Renal cortical epithelial cell (primary cell): ENCODE measurements at regions not wholly inside any gene's neighbourhood (a gene's known extent, or its start where the extent isn't known, plus 50 kb on each side); places are given as distances from the start of the nearest gene placed in this dataset.

Experiments used
- DNase-seq: peaks from one replicate; pipeline ENCODE4 v3.0.0-alpha.2; 2011; ENCODE audit warnings: low read depth

DNA sequence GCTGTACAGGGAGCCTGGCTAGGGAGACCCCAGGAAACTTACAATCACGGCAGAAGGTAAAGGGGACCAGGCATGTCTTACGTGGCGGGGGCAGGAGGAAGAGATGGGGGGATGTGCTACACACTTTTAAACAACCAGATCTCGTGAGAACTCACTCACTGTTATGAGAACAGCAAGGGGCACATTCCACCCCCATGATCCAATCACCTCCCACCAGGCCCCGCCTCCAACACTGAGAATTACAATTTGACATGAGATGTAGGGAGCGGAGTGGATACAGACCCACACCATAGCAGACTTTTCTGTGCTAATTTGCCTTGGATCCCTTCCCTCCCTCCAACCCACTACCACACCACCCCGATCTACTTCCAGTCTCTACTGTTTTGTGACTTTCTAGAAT, 106.7 kb upstream of the PEG3 start:
- DNase-seq = no peak

DNA sequence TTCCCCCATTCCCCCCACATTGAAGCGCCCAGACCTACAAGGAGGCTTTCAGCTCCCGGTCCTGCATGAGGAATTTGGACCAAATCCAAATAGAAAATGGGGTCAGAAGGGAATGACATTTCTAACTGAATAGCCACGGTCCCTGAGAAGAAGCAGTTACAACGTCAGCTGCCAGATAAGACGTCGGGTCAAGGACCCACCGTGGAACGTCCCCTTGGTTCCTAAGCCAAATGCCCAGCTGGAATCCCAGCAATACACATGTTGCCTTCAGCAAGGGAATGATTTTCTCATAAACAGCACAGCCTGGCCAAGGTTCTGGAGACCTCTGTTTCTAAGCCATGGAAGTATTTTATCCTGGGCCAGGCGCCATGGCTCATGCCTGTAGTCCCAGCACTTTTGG, 109.1 kb upstream of the PEG3 start:
- no peak for DNase-seq

DNA sequence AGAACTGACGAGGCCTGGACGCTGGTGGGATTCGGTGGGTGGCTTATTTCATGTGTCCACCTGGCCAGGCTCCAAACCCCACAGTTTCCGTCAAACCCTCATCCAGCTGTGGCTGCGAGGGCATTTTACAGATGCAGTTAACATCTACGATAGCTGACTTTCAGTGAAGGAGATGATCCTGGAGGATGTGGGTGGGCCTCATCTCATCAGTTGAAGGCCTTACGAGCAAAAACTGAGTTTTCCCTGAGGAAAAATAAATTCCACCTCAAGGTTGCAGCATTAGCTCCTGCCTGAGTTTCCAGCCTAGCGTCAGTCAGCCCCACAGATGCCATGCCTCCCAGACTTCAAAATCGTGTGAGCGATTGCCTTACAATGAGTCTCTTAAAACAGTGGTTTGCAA, 111.1 kb upstream of the PEG3 start:
- DNase-seq = no peak

DNA sequence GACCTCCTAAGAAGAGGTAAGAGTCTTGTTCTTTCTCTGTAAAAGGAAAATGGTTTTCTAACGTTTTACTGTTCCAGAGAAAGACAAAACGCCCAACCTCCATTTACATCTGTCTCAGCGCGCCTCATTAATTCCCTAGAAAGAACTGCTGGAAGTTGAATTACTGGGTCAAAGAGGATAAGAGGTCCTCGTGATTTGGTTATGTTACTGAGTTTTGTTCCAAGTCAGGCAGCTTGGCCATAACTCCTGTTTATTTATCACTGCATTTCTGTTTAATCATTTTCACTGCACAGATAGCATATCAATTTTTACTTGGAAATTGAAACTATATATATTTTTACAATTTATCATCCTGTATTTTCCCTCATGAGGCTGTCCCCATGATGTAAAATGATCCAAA, 112.9 kb upstream of the PEG3 start:
- no peak for DNase-seq

DNA sequence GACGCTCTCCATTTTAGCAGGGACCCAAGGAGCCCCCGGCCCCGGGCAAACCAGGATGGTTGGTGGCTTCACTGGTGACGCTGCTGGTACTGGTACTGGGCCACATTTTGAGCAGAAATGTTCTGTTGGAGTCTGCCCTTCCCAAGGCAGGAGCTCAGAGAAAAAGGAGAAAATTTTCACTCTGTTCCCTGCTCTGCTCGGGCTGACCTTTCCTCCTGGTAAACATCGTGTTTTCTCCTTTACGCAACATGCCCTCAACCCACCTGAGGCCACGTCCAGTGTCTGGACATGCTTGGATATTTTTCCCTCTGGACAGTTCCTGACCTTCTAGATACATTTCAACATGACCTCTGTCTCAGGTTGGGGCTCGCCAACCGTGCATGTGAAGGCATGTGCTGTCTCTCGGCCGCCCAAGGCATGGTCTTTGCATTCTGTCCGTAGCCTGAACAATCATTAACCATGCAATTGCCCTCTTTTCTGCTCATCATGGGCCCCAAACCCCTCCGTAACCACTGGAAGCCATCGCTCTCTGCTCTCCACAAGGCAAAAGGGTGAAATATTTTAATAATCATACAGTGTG, 115.2 kb upstream of the PEG3 start:
- DNase-seq = no peak

DNA sequence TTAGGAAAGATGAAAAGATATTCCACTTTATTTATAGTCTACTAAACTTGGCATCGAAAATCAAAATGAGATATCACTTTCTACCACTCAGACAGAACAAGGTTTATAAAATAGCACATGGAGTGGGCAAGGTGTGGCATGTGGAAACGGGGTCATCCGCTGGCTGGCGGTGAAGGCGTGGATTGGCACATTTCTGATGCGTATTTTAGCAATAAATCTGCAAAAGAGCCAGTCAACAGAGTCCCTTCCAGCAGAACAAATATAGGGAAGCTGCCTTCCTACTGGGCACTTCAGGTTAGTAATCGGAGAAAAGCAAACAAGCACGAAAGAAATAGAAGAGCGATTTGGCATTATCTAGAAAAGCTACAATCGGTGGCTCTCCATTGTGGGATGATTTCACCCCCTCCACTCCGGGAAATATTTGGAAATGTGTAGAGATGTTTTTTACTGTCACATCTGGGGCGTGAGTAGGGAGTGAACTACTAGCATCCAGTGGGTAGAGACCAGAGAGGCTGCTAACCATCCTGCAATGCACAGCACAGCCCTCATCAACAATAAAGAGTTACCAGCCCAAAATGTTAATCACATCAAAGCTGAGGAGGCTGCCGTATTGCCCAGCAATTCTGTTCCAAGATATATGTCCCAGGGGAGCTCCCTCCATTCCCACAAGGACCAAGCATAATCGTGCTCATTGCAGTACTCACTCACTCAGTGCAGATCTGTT, 116.1 kb upstream of the PEG3 start:
- no peak for DNase-seq

DNA sequence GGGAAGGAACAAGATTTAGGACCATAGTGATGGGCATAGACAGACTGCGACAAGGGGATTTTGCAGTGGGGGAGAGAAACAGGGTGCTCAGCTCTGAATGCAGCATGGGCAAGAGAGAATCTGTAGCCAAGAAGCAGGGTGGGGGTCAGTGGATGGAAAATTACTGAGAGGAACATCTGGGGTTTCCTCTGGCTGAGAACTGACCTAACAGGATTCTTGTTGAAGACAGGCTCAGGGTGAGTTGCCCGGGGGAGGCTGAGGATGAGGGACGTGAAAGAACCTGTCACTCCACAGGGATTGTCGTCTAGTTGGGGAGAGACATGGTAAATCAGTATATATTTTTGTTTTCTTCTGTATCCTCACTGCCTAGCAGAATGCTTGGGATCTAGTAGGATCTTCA, 118.7 kb upstream of the PEG3 start:
- no peak for DNase-seq

DNA sequence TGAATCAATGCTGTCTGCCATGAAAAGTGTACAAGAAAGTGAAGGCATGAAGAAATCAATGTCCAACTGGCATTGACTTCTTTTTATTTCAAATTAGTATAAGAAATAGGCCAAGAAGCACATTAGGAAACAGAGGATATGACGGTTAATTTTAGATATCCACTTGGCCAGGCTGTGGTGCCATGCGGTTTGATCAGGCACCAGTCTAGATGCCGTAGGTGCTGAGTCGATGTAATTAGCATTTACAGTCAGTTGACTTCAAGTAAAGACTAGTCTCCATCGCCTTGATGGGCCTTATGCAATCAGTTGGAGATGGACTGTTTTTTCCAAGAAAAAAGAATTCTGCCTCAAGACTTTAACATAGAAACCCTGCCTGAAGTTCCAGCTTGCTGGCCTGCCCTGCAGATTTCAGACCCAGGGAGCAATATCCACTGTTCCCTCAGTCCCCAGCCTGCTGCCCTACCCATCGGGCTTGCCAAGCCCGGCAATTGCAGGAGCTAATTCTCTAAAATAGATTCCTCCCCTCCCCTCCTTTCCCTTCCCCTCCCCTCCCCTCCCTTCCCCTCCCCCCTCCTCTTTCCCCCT, 120.5 kb upstream of the PEG3 start:
- DNase-seq = no peak

DNA sequence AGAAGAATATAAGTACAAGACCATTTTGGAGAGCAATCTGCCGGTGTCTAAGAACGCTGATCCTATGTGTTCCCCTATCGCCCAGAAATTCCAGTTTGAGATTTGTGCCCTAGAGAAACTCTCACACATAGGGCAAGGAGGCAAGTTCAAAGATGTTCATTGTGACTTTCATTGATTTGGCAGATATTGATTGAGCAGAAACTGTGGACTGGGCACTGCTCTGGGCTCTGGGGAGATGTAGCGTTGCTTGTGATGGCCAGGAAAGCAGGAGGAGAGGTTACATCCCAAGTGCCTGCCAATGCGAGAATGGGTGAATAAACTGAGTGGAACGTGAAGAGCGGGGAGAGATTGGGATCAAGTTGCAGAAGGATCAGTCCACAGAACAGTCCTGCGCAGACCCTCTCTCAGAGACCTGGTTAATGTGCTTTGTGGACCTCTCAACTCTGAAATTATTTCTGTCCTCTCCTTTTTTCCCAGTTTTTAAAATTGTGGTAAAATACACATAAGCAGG, 123.9 kb upstream of the PEG3 start:
- DNase-seq = no peak

DNA sequence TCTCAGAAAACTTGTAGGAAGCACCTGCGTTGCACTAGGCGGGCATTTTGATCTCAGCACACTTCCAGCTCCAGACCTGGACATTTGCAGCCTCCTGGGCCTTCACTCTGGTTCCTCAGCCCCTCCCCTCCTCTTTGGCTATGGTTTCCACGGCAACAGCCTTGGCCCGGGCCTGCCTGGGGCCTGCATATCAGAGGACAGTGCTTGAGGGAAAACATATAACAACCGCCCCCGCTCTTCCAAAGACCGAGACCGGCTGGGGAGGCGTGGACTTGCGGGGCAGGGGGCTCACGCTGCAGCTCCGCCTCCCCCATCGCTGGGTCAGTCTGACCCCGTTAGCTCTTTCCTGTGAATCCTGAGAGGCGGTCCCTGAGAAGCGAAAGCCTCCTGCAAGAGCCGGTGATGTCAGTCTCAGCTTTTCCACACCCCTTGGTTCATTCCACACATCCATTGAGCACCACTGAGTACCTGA, 125.7 kb upstream of the PEG3 start:
- no peak for DNase-seq

DNA sequence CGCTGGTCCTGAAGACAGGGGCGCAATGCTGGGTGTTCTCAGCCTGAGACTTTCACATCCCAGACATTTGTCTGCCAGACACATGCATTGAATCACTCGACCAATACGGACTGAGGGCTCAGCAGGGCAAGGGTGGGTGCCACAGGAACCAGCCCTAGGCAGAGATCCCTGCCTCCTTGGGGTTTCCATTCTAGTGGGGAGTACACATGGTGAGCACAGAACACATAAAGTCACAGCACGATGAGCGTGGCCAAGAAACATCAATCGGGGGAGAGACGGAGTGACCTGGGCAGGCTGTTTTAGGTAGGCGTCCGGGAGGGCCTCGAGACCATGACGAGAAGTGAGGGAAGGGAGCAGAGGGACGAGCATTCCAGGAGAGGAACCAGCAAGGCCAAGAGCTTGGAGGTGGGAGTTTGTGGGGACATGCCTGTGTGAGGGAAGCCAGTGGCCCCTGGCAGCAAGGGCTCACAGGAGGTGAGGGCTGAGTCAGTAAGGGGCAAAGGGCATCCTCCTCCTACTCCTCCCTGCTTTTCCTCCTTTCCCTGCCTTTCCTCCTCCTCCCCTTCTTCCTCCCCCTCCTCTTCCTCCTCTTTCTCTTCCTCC, 126.3 kb upstream of the PEG3 start:
- DNase-seq = no peak

DNA sequence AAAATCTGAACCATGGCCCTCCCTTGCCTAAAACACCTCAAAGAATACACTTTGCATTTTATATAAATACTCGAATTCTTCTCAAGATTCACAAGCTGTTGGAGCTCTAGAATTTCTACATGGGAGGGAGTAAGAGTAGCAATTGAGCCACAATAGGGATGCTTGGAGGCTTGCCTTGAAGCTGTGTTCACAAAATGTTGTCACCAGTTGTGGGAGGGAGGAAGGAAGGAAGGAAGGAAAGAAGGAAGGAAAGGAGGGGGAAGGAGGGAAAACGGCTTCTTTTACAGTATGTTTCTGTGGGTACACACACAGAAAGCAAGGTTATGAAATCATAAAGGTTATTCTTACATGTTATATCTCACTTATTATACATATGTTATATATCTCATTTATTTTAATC, 128.6 kb upstream of the PEG3 start:
- DNase-seq = peak; percentile 0

DNA sequence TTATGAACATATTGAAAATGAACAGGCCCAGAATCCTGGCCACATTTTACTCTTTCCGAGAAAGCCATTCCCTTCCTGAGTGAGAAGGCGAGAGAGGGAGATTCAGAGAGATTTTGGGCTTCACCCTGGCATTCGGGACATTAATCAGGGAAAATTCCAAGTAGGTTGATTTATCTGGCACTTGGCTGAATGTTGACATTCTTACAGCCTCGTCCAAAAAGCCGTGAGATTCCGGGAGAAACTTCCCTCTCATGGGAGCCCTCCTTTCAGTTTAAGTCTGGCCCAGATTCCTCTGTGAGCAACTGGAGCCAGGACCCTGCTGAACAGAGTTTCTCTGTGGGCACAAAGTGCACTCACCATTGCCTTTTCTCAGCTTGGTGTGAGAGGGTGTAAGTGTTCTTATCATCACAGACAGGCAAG, 129.2 kb upstream of the PEG3 start:
- DNase-seq = no peak

DNA sequence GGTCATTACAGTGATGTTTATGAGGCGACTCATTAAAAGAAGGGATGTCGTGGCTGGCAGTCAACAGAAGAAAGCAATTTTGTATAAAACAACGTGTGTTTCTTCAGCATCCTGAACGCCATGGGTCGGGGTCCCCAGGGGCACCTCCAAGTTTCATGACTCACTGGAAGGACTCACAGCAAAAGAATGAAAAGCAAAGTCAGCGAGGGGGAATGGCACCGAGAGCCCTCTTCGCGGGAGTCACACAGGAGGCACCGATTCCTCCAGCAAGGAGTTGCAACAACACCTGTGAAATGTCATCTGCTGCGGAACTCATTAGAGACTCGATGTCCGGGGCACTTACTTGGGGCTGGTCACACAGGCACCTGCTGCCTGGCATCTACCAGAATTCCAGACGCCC, 130.7 kb upstream of the PEG3 start:
- no peak for DNase-seq

DNA sequence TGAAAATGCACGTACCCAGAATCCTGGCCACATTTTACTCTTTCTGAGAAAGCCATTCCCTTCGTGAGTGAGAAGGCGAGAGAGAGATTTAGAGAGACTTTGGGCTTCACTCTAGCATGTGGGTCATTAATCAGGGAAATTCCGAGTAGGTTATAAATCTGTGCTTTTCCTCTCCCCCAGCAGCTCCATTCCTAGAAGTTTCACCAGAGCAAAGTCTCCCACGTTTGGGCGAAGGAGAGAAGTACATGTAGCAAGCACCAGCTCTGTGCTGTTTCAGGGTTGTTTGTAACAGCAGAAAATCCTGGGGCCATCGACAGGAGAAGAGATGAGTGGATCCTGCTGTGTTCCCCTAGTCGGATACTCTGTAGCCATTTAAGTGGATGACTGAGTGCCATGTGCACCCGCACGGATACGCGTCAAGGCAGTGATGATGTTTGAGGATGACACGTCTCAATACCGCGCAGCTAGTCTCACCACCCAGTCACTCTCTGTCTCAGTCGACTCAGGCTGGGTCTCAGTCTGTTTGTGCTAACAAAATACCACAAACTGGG, 131.8 kb upstream of the PEG3 start:
- DNase-seq = no peak

DNA sequence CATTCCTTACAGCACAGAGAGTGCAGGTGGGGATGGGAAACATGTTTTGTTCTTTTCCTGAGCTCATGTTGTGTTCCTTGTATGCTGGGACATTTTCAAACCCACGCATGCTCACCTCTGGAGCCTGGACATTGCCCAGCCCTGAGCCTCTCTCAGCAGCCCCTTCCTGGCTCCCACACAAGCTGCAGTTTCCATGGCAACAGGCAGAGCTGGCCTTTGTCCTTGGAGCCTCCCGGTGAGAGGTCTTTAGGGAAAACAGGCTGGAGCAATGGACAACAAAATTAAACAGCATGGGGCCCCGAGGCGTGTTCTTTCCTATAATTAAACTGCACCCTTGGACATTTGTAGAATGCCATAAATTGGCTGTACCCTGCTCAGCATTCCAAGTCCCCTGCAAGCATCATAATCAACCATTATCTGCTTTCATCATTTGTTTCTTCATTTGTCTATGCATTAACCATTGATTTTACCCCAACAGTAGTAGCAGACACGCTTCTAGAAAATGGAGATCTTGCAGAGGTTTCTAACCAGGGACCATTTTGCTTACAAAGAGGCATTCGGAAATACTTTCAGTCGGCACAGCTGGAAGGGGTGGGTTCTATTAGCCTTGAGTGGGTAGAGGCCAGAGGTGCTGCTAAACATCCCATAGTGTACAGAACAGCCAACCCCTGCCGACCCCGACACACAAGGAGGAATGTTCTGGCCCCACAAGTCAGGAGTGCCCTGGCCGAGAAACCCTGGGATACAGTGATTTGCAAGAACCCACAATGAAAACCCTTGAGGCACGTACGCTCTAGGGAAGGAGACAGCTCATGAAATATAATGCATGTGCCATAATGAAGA, 133.4 kb upstream of the PEG3 start:
- no peak for DNase-seq

DNA sequence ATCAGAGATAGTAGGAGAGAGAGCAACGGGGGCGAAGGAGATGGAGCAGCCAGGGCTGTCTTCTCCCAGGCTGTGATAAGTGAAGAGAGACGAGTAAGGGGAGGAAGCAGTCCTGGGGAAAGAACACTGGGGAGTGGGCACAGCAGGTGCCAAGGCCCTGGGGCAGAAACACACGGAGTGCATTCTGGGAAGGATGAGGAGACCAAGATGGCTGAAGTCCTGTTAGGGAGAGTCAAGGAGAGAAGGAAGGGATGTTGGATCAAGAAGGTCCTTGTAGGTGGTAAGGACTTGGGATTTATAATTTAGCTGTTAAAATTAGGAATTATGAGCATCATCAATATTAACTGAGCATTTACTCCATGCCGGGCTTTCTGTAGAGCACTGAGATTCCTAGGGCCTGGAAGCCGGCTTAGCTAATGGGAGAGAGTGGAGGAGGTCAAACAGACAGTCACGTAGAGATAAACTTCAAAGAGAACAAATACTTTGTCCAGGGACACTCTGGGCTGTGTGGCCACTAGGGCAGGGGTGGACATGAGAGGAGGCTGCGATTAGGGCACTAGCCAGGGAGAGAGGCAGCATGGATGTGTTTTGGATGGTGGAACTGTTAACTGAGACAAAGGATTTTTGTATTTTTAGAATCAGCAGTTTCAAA, 134.2 kb upstream of the PEG3 start:
- no peak for DNase-seq

DNA sequence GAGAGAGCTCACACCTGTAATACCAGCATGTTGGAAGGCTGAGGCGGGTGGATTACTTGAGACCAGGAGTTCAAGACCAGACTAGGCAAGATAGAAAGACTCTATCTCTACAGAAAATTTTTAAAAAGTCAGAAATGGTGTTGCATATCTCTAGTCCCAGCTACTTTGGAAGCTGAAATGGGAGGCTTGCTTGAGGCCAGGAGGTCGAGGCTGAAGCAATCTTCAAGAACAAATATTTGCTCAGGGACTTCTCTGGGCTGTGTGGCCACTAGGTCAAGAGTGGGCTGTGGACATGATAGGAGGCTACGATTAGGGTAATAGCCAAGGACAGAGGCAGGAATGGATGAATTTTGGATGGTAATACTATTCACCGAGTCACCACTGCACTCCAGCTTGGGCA, 135.8 kb upstream of the PEG3 start:
- no peak for DNase-seq

DNA sequence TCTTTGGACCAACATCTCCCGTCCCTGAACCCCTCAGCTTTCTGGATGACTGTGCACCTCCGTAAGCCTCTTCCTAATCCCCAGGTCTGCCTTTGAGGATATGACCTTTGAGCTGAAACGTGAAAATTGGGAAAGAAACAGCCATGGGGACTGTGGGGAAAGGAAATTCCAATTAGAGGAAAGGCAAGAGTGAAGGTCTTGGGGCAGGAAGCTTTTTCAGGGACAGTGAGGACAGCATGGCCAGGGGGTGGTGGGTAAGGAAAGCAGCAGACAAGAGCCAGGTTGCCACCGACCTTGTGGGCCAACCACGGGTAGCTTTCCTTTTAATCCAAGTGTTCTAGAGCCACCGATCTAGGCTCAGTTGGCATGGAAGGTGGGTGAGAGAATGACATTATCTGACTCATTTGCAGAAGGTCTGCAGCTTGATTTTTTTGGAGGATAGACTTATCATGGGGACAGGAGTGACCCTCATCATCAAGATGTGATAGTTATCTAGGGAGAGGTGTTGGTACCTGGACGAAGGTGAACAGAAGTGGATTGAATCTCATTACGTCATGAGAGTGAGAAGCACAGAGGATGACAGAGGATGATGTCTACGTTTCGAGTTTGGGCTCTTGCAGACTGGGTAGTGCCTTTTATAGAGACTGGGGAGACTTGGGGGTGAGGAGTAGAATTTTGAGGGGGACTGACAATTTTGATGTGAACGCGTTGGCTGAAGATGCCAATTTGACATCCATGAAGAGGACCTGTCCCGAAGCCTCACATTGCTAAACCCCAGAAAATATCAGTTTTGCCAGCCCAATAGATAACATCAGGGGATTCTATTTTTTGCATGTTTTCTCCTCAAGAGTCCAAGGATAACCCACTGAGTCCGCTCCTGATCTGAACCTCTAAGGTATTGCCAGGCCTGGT, 136.7 kb upstream of the PEG3 start:
- no peak for DNase-seq

DNA sequence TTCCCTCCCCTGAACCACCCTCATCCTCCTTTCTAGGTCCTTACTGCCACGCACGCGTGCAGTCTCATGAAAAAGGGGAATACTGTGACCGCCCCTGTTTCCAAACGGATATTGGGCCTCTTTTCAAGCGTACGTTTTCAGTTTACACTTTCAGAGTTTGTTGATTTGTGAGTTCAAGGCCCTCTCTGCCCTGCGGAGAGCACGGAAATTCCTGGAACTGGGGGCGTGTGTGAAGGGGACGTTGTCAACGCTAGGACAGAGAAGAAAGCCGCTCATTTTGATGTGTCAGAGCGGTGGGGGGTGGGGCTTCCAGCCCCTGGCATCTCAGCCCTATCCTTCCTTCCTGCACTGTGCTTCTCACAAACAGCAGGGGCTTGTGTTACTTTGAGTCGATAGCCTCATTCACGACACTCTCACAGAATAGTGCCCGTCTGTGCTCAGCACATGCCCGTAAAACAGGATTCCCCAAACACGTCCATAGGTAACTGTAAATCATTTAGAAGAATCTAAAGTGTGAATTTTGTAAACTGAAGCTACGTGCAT, 137.6 kb upstream of the PEG3 start:
- DNase-seq = no peak
